ENCODE measurements at regions not wholly inside any gene's neighbourhood (a gene's known extent, or its start where the extent isn't known, plus 50 kb on each side); places are given as distances from the start of the nearest gene placed in this dataset.
A peak's percentile ranks its signal among the peaks of the same experiment; 100 is the strongest.

GRCh38 chr15:99486371-99487336 lies 79.1 kb upstream of the MEF2A start:
- peak overlapping the region in 1 of 3 donors; percentile 60 for H3K9ac ChIP-seq (ENCODE audit: low read length in 3 of 3)
- no peak for FAIRE-seq
- H3K36me3 ChIP-seq (ENCODE audit: control insufficient read depth in 2 of 3, insufficient read depth in 3 of 3, low read length in 3 of 3): no peaks in the 10 kb centered on the region
- peak; percentile 61 to 95 (median 75) for DNase-seq
- H3K4me1 ChIP-seq (ENCODE audit: control insufficient read depth in 2 of 3, insufficient read depth in 2 of 3, low read depth in 1 of 3, low read length in 3 of 3): peaks cover 0 to 15% (median 0%) of the 10 kb centered on the region in 3 donors
- H3K27ac ChIP-seq (ENCODE audit: low read depth in 2 of 2, low read length in 2 of 2): peak overlapping the region; percentile 16 to 64
- H3K27me3 ChIP-seq (ENCODE audit: control insufficient read depth, insufficient read depth, low read length): no peaks in the 10 kb centered on the region
- peak overlapping the region in 2 of 3 donors; percentile 2 to 51 for H3K4me3 ChIP-seq (ENCODE audit: low read length in 3 of 3)
- H3K9me3 ChIP-seq (ENCODE audit: control insufficient read depth in 2 of 3, insufficient read depth in 1 of 3, low read length in 3 of 3): no peaks in the 10 kb centered on the region
- no peak for TF ChIP-seq CTCF (IDR thresholded peaks at IDR 0.05; ENCODE audit: borderline replicate concordance, extremely low read depth, insufficient read depth)
- intact Hi-C loops (cut with DNase I): no loop called here

GRCh38 chr15:99487337-99487730 lies 78.5 kb upstream of the MEF2A start:
- H3K4me1 ChIP-seq (ENCODE audit: control insufficient read depth in 2 of 3, insufficient read depth in 2 of 3, low read depth in 1 of 3, low read length in 3 of 3): peaks cover 0 to 15% (median 0%) of the 10 kb centered on the region in 3 donors
- no peaks in the 10 kb centered on the region for H3K36me3 ChIP-seq (ENCODE audit: control insufficient read depth in 2 of 3, insufficient read depth in 3 of 3, low read length in 3 of 3)
- no peak overlapping the region for H3K4me3 ChIP-seq (ENCODE audit: low read length in 3 of 3)
- no peaks in the 10 kb centered on the region for H3K27me3 ChIP-seq (ENCODE audit: control insufficient read depth, insufficient read depth, low read length)
- no peaks in the 10 kb centered on the region for H3K9me3 ChIP-seq (ENCODE audit: control insufficient read depth in 2 of 3, insufficient read depth in 1 of 3, low read length in 3 of 3)
- FAIRE-seq (no peak), DNase-seq (no peak)
- no peak overlapping the region for H3K27ac ChIP-seq (ENCODE audit: low read depth in 2 of 2, low read length in 2 of 2)
- intact Hi-C loops (cut with DNase I): no loop called here
- no peak overlapping the region for H3K9ac ChIP-seq (ENCODE audit: low read length in 3 of 3)
- TF ChIP-seq CTCF (IDR thresholded peaks at IDR 0.05; ENCODE audit: borderline replicate concordance, extremely low read depth, insufficient read depth): no peak

- DNase-seq (no peak), FAIRE-seq (no peak)
- Histone ChIP-seq H3K9me3 (ENCODE audit: control insufficient read depth in 2 of 3, insufficient read depth in 1 of 3, low read length in 3 of 3) (no peaks in the 10 kb centered on the region), H3K4me3 (ENCODE audit: low read length in 3 of 3) (no peak overlapping the region), H3K4me1 (ENCODE audit: control insufficient read depth in 2 of 3, insufficient read depth in 2 of 3, low read depth in 1 of 3, low read length in 3 of 3) (peaks cover 0 to 2% (median 0%) of the 10 kb centered on the region in 3 donors), H3K27ac (ENCODE audit: low read depth in 2 of 2, low read length in 2 of 2) (no peak overlapping the region), H3K36me3 (ENCODE audit: control insufficient read depth in 2 of 3, insufficient read depth in 3 of 3, low read length in 3 of 3) (no peaks in the 10 kb centered on the region), H3K9ac (ENCODE audit: low read length in 3 of 3) (no peak overlapping the region), H3K27me3 (ENCODE audit: control insufficient read depth, insufficient read depth, low read length) (no peaks in the 10 kb centered on the region)
- intact Hi-C loops (cut with DNase I): no loop called here
- TF ChIP-seq CTCF (IDR thresholded peaks at IDR 0.05; ENCODE audit: borderline replicate concordance, extremely low read depth, insufficient read depth): no peak
Measured at GRCh38 chr15:99492275-99492674, 73.5 kb upstream of the MEF2A start.
